Endothelial cell of umbilical vein (primary cell): ENCODE measurements at regions not wholly inside any gene's neighbourhood (a gene's known extent, or its start where the extent isn't known, plus 50 kb on each side); places are given as distances from the start of the nearest gene placed in this dataset.

ENCODE experiments used
- BruUV-seq: library from RNA; stranded (reverse); fragments of 400-500 nt; replicated peaks from 2 replicates; lab custom pipeline; 2021; lab: Mats Ljungman, UMichigan
- CTCF ChIA-PET: fragments of 300-600, 350-600 bp; sonication (Branson Sonifier 250); formaldehyde crosslinking; loops from one replicate; lab custom pipeline; 2021; ENCODE audit warnings: antibody characterized with exemption, inconsistent platforms; lab: Charles Lee
- POLR2A ChIA-PET: fragments of 300-600, 350-600 bp; sonication (Branson Sonifier 250); formaldehyde crosslinking; loops from one replicate; lab custom pipeline; 2021; ENCODE audit warnings: antibody characterized with exemption, inconsistent platforms; lab: Charles Lee
- DNase-seq: peaks from one replicate; pipeline ENCODE4 v3.0.0-alpha.2; 2011; ENCODE audit warnings: low read depth, low spot score
- FAIRE-seq: peaks from 2 replicates; lab custom pipeline; 2011; peaks lifted over from hg19 to GRCh38; lab: Jason Lieb, UNC
- H2AFZ ChIP-seq: 2 replicates; pipeline ENCODE4 v1.6.0; 2012; ENCODE audit warnings: low read depth, low read length, control low read depth, inconsistent platforms
- H3K27ac ChIP-seq: 2 replicates; pipeline ENCODE4 v1.5.1; 2011; ENCODE audit warnings: low read depth, mild to moderate bottlenecking, control low read depth, low read length, moderate library complexity; ENCODE audit not compliant: insufficient read depth
- H3K27me3 ChIP-seq, 2 experiments: 2 replicates each; pipeline versions ENCODE4 v1.6.0 to v1.6.1; 2011; ENCODE audit warnings: low read length in 2 of 2, mixed read lengths in 1 of 2; ENCODE audit not compliant: control insufficient read depth in 2 of 2, insufficient read depth in 2 of 2
- H3K36me3 ChIP-seq, 2 experiments: 2 replicates in 1 of 2; 3 replicates in 1 of 2; pipeline ENCODE4 v1.5.1; 2011; ENCODE audit warnings: low read length in 2 of 2, mild to moderate bottlenecking in 1 of 2, moderate library complexity in 1 of 2; ENCODE audit not compliant: control insufficient read depth in 2 of 2, insufficient read depth in 2 of 2; ENCODE audit errors: extremely low read depth in 1 of 2
- H3K4me1 ChIP-seq: 3 replicates; pipeline ENCODE4 v1.5.1; 2011; ENCODE audit warnings: mild to moderate bottlenecking, low read length; ENCODE audit not compliant: control insufficient read depth, insufficient read depth; ENCODE audit errors: extremely low read depth
- H3K4me2 ChIP-seq: 2 replicates; pipeline ENCODE4 v1.6.1; 2011; ENCODE audit warnings: low read length, control low read depth, mixed read lengths; ENCODE audit not compliant: insufficient read depth
- H3K4me3 ChIP-seq, 3 experiments: fragments of 200-600 bp in 1 of 3; sonication (generic), shearing (Covaris generic) in 1 of 3; replicated peaks in 1 of 3; 2 replicates each; pipeline ENCODE4 v1.5.1; 2011 to 2016; ENCODE audit warnings: control low read depth in 3 of 3, low read length in 3 of 3, mild to moderate bottlenecking in 2 of 3, inconsistent platforms in 1 of 3, low read depth in 1 of 3, moderate library complexity in 1 of 3; ENCODE audit not compliant: insufficient read depth in 1 of 3
- H3K79me2 ChIP-seq: 2 replicates; pipeline ENCODE4 v1.6.0; 2012; ENCODE audit warnings: low read length, inconsistent platforms; ENCODE audit not compliant: control insufficient read depth, insufficient read depth
- H3K9ac ChIP-seq: replicated peaks from 2 replicates; pipeline ENCODE3; 2011; ENCODE audit warnings: low read length, control low read depth; ENCODE audit not compliant: insufficient read depth; ENCODE audit errors: extremely low read depth
- H3K9me1 ChIP-seq: replicated peaks from 3 replicates; pipeline ENCODE4 v1.6.0; 2011; ENCODE audit warnings: mild to moderate bottlenecking, low read length; ENCODE audit not compliant: control insufficient read depth, insufficient read depth; ENCODE audit errors: extremely low read depth
- H3K9me3 ChIP-seq: replicated peaks from 2 replicates; pipeline ENCODE4 v1.5.1; 2012; ENCODE audit warnings: low read length, inconsistent platforms; ENCODE audit not compliant: control insufficient read depth, insufficient read depth
- H4K20me1 ChIP-seq: replicated peaks from 2 replicates; pipeline ENCODE3; 2011; ENCODE audit warnings: mild to moderate bottlenecking, low read length; ENCODE audit not compliant: control insufficient read depth, insufficient read depth; ENCODE audit errors: extremely low read depth
- EZH2 ChIP-seq: IDR thresholded peaks from 2 replicates; pipeline ENCODE4 v1.6.1; 2012; ENCODE audit warnings: borderline replicate concordance, low read depth, mild to moderate bottlenecking, moderate library complexity, low read length, inconsistent platforms; ENCODE audit not compliant: severe bottlenecking
- FOS ChIP-seq: IDR thresholded peaks from 2 replicates; pipeline ENCODE4 v1.6.1; 2011; ENCODE audit warnings: mild to moderate bottlenecking, low read length, moderate library complexity, borderline replicate concordance; ENCODE audit not compliant: insufficient read depth
- GATA2 ChIP-seq: IDR thresholded peaks from 2 replicates; pipeline ENCODE4 v1.7.0; 2011; ENCODE audit warnings: low read depth, mild to moderate bottlenecking, moderate library complexity, mixed read lengths, low read length; ENCODE audit not compliant: insufficient read length, insufficient read depth
- JUN ChIP-seq: IDR thresholded peaks from 2 replicates; pipeline ENCODE4 v1.6.1; 2011; ENCODE audit warnings: borderline replicate concordance, low read depth; ENCODE audit not compliant: insufficient read length, insufficient read depth
- MAX ChIP-seq: IDR thresholded peaks from 2 replicates; pipeline ENCODE4 v1.6.1; 2011; ENCODE audit not compliant: insufficient read depth, insufficient read length
- MYC ChIP-seq: IDR thresholded peaks from one replicate; pipeline ENCODE4 v1.6.1; 2011; ENCODE audit warnings: mild to moderate bottlenecking, low read depth, low read length
- POLR2A ChIP-seq: IDR thresholded peaks from 2 replicates; pipeline ENCODE4 v1.6.1; 2012; ENCODE audit warnings: low read depth, mild to moderate bottlenecking, control low read depth, low read length
- POLR2AphosphoS5 ChIP-seq: IDR thresholded peaks from 2 replicates; pipeline ENCODE4 v1.6.1; 2012; ENCODE audit warnings: low read depth, mild to moderate bottlenecking, control low read depth, low read length, moderate library complexity; ENCODE audit not compliant: insufficient read depth
- dilution Hi-C: fragments of 300-500 bp; cut with MboI; formaldehyde crosslinking; loops from one replicate; pipeline ENCODE4 v1.15.0; 2019; ENCODE audit warnings: low sequenced_read_pairs; ENCODE audit not compliant: extremely low pct_ligation_motif_present
- intact Hi-C: fragments of 100-400 bp; cut with micrococcal nuclease; formaldehyde crosslinking; loops from one replicate; pipeline ENCODE4 v1.10.0; 2022
- TF ChIP-seq, protein P1 (sequence below), 2 donors: IDR thresholded peaks; 1 replicate in 1 of 2; 2 replicates in 1 of 2; pipeline ENCODE4 v1.5.1; 2011; ENCODE audit warnings: low read length in 2 of 2, mild to moderate bottlenecking in 2 of 2, moderate library complexity in 2 of 2, control low read depth in 1 of 2, inconsistent platforms in 1 of 2, low read depth in 1 of 2; ENCODE audit not compliant: insufficient read depth in 1 of 2; ENCODE audit errors: extremely low read depth in 1 of 2

GRCh38 chr5:39486790-39487189 lies 62.0 kb upstream of the DAB2 start:
- Histone ChIP-seq H4K20me1 (no peaks in the 10 kb centered on the region), H3K36me3 (no peaks in the 10 kb centered on the region), H3K9me1 (no peaks in the 10 kb centered on the region), H3K4me2 (no peak overlapping the region), H3K4me1 (no peaks in the 10 kb centered on the region), H2AFZ (no peak overlapping the region), H3K9me3 (no peaks in the 10 kb centered on the region), H3K9ac (no peak overlapping the region), H3K27me3 (no peaks in the 10 kb centered on the region), H3K79me2 (no peaks in the 10 kb centered on the region), H3K4me3 (no peak overlapping the region), H3K27ac (no peak overlapping the region)
- TF ChIP-seq, protein P1, sequence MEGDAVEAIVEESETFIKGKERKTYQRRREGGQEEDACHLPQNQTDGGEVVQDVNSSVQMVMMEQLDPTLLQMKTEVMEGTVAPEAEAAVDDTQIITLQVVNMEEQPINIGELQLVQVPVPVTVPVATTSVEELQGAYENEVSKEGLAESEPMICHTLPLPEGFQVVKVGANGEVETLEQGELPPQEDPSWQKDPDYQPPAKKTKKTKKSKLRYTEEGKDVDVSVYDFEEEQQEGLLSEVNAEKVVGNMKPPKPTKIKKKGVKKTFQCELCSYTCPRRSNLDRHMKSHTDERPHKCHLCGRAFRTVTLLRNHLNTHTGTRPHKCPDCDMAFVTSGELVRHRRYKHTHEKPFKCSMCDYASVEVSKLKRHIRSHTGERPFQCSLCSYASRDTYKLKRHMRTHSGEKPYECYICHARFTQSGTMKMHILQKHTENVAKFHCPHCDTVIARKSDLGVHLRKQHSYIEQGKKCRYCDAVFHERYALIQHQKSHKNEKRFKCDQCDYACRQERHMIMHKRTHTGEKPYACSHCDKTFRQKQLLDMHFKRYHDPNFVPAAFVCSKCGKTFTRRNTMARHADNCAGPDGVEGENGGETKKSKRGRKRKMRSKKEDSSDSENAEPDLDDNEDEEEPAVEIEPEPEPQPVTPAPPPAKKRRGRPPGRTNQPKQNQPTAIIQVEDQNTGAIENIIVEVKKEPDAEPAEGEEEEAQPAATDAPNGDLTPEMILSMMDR (IDR thresholded peaks at IDR 0.05; ENCODE audit: extremely low read depth in 1 of 2, insufficient read depth in 1 of 2, low read depth in 1 of 2, low read length in 2 of 2), result no peak
- TF ChIP-seq MAX (no peak), FOS (no peak), POLR2AphosphoS5 (no peak), MYC (no peak), POLR2A (no peak), JUN (no peak), GATA2 (no peak), EZH2 (no peak)
- POLR2A ChIA-PET, result no interaction called here
- dilution Hi-C loops, result no loop called here
- CTCF ChIA-PET, result interaction anchor here (1.1 to 1.3 kb wide), 3 partner anchors 8 to 21 kb away, joined by 3 to 4 read pairs (median 3); no protein-coding TSS in a partner anchor
- intact Hi-C loops, result no loop called here
- DNase-seq (no peak), FAIRE-seq (no peak)
- no TSS peak for BruUV-seq
